ENCODE measurements at regions not wholly inside any gene's neighbourhood (a gene's known extent, or its start where the extent isn't known, plus 50 kb on each side); places are given as distances from the start of the nearest gene placed in this dataset.

GRCh38 chr11:97800891-97801290 lies 1219.9 kb upstream of the CNTN5 start:
- DNase-seq (ENCODE audit: extremely low read depth in 1 of 11, low read depth in 9 of 11, low spot score in 4 of 11) = no peak

GRCh38 chr11:97814325-97814959 lies 1206.3 kb upstream of the CNTN5 start:
- no peak for DNase-seq (ENCODE audit: extremely low read depth in 1 of 11, low read depth in 9 of 11, low spot score in 4 of 11)

- DNase-seq (ENCODE audit: extremely low read depth in 1 of 11, low read depth in 9 of 11, low spot score in 4 of 11) = no peak
Observed at GRCh38 chr11:97815667-97816066, 1205.1 kb upstream of the CNTN5 start.

- no peak for DNase-seq (ENCODE audit: extremely low read depth in 1 of 11, low read depth in 9 of 11, low spot score in 4 of 11)
Observed at GRCh38 chr11:97832451-97832850, 1188.3 kb upstream of the CNTN5 start.

- DNase-seq (ENCODE audit: extremely low read depth in 1 of 11, low read depth in 9 of 11, low spot score in 4 of 11) = no peak
Observed at GRCh38 chr11:97833412-97833811, 1187.3 kb upstream of the CNTN5 start.

- no peak for DNase-seq (ENCODE audit: extremely low read depth in 1 of 11, low read depth in 9 of 11, low spot score in 4 of 11)
Observed at GRCh38 chr11:97844016-97844415, 1176.7 kb upstream of the CNTN5 start.

- no peak for DNase-seq (ENCODE audit: extremely low read depth in 1 of 11, low read depth in 9 of 11, low spot score in 4 of 11)
Observed at GRCh38 chr11:97847730-97848129, 1173.0 kb upstream of the CNTN5 start.

- DNase-seq (ENCODE audit: extremely low read depth in 1 of 11, low read depth in 9 of 11, low spot score in 4 of 11) = no peak
Observed at GRCh38 chr11:97850701-97851100, 1170.0 kb upstream of the CNTN5 start.

GRCh38 chr11:97854357-97854756 lies 1166.4 kb upstream of the CNTN5 start:
- no peak for DNase-seq (ENCODE audit: extremely low read depth in 1 of 11, low read depth in 9 of 11, low spot score in 4 of 11)

GRCh38 chr11:97854877-97855276 lies 1165.9 kb upstream of the CNTN5 start:
- DNase-seq (ENCODE audit: extremely low read depth in 1 of 11, low read depth in 9 of 11, low spot score in 4 of 11) = no peak

GRCh38 chr11:97856666-97857065 lies 1164.1 kb upstream of the CNTN5 start:
- no peak for DNase-seq (ENCODE audit: extremely low read depth in 1 of 11, low read depth in 9 of 11, low spot score in 4 of 11)

- DNase-seq (ENCODE audit: extremely low read depth in 1 of 11, low read depth in 9 of 11, low spot score in 4 of 11) = no peak
Observed at GRCh38 chr11:97860237-97860636, 1160.5 kb upstream of the CNTN5 start.

- no peak for DNase-seq (ENCODE audit: extremely low read depth in 1 of 11, low read depth in 9 of 11, low spot score in 4 of 11)
Observed at GRCh38 chr11:97862021-97862420, 1158.7 kb upstream of the CNTN5 start.

GRCh38 chr11:97865424-97866012 lies 1155.2 kb upstream of the CNTN5 start:
- DNase-seq (ENCODE audit: extremely low read depth in 1 of 11, low read depth in 9 of 11, low spot score in 4 of 11) = no peak

- no peak for DNase-seq (ENCODE audit: extremely low read depth in 1 of 11, low read depth in 9 of 11, low spot score in 4 of 11)
Observed at GRCh38 chr11:97871816-97872215, 1148.9 kb upstream of the CNTN5 start.

- DNase-seq (ENCODE audit: extremely low read depth in 1 of 11, low read depth in 9 of 11, low spot score in 4 of 11) = no peak
Observed at GRCh38 chr11:97880209-97880608, 1140.5 kb upstream of the CNTN5 start.

GRCh38 chr11:97883086-97883485 lies 1137.7 kb upstream of the CNTN5 start:
- DNase-seq (ENCODE audit: extremely low read depth in 1 of 11, low read depth in 9 of 11, low spot score in 4 of 11) = no peak

- DNase-seq (ENCODE audit: extremely low read depth in 1 of 11, low read depth in 9 of 11, low spot score in 4 of 11) = no peak
Observed at GRCh38 chr11:97888641-97889040, 1132.1 kb upstream of the CNTN5 start.

- no peak for DNase-seq (ENCODE audit: extremely low read depth in 1 of 11, low read depth in 9 of 11, low spot score in 4 of 11)
Observed at GRCh38 chr11:97890466-97890865, 1130.3 kb upstream of the CNTN5 start.

- no peak for DNase-seq (ENCODE audit: extremely low read depth in 1 of 11, low read depth in 9 of 11, low spot score in 4 of 11)
Observed at GRCh38 chr11:97893612-97894011, 1127.1 kb upstream of the CNTN5 start.

- DNase-seq (ENCODE audit: extremely low read depth in 1 of 11, low read depth in 9 of 11, low spot score in 4 of 11) = no peak
Observed at GRCh38 chr11:97894978-97895377, 1125.8 kb upstream of the CNTN5 start.
